LoVo (cell line): ENCODE measurements at regions not wholly inside any gene's neighbourhood (a gene's known extent, or its start where the extent isn't known, plus 50 kb on each side); places are given as distances from the start of the nearest gene placed in this dataset.

Experiments used
- DNase-seq: peaks from one replicate; pipeline ENCODE4 v3.0.0-alpha.2; 2016; ENCODE audit warnings: low spot score

- DNase-seq, result no peak
These were observed 291.0 kb downstream of the NSG2 start for GRCh38 chr5:174336479-174336878.

DNA sequence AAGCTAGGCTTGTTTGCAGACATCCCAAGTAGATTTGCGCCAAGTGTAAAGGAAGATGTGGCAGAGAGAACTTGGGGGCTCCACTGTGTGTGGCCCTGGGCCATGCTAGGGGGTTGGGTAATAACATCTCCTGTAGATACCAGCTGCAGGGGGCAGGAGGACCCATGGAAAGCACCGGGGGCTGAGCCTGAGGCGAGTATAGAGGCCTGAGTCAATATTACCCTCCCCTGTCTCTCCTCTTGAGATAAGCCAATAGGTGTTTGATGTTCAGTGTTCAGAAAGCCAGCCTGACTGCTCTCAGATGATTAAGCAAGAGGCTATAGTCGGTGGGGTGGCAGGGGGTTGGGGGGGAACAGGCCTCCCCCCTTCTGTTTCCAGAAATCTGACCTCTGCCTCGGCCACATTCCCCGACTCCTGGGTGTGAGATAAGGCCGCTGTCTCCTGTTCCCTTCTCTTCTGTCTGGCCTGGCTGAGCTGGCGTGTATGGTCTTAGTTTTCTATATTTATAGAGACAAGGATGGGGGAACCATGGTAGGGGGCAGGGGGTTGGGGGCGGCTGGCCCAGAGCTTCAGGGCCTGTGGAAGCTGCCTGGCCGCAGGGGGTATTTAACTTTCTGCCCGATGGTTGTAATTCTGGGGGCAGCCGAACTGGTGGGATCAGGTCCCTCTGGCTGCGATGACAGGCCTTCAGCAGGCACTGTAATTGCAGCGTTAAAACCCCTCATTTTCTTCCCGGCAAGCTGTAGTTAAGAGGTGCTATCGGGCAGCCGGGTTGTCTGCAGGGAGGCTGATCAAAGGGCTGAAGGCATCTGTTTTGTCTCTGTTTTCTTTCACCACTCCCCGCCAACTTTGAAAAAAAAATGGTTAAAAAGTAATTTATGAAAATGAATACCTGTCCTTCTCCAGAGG, 292.0 kb downstream of the NSG2 start:
- no peak for DNase-seq

DNA sequence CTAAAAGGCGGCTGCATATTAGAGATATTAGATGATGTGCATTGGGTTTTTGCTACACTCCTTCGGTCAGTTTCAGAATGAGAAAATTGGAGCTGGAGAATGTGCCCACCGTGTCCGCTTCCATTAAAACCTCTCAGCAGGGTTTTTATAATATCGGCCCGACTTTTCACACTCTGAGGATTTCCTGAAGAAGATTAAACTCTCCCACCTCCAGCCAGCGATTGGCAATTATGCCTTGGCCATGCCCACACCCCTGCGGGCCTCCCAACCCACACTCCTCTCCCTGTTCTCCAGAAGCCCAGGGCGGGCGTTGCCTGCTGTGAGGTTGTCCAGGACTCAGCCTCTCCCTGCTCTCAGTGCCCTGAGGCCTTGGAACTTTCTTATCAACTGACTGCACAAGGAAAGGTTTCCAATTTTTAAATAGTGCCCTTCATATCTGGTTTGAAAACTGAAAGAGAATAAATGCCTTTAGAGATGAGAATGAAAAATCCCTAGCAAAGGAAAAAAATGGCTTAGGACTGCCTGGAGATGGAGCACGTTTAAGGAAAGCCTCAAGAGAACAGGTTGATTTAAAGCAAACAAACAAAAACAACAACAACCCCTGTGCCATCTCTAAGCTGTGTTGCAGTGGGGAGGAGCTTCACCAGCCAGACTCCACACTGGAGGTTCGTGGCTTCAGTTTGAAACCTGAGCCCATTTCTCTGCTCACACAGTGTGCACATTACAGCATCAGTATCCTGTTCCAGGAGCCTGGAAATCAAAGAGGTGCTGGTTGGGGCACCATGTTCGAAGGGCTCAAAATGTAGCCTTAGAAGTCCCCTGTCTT, 292.9 kb downstream of the NSG2 start:
- DNase-seq, result peak; percentile 37

DNA sequence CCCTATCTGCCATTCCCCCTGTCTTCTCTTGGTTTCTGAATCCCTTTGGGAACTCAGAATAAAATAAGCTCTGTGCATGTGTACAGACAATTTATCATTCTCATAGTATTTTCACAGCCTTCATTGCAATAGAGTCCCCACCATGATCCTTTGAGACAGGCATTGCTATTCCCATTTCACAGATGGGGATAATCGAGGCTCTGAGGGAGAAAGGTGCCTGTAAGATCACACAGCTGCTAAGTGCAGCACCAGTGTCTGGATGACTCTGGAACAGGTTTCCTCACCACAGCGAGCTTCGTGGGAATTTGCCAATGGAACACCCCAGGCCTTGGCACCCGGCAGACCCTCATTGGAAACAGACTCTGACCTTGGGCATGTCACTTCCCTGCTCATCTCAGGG, 293.6 kb downstream of the NSG2 start:
- no peak for DNase-seq

- DNase-seq, result no peak
These were observed 294.7 kb downstream of the NSG2 start for GRCh38 chr5:174340226-174340625.

DNA sequence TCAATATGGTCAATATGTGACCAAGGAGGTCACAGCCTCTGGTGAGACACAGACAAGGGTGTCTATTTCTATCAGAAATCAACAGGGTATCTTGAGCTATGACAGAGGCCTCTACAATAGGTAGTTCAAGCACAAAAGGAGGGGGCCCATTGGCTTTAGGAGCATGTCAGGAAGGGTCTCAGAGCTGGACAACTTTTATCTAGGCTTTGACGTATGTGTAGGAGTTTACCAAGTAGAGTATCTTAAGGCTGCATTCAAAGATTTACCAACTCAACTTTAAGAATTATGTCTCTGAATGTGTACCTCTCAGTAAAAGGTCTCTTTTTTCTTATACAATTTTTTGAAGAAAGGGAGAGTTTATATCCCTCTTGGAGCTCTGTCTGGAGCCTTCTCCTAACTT, 297.2 kb downstream of the NSG2 start:
- no peak for DNase-seq

GRCh38 chr5:174343826-174344225, 298.3 kb downstream of the NSG2 start:
- DNase-seq, result no peak

GRCh38 chr5:174344335-174344734, 298.8 kb downstream of the NSG2 start:
- no peak for DNase-seq

GRCh38 chr5:174347183-174347582, 301.7 kb downstream of the NSG2 start:
- DNase-seq, result no peak

DNA sequence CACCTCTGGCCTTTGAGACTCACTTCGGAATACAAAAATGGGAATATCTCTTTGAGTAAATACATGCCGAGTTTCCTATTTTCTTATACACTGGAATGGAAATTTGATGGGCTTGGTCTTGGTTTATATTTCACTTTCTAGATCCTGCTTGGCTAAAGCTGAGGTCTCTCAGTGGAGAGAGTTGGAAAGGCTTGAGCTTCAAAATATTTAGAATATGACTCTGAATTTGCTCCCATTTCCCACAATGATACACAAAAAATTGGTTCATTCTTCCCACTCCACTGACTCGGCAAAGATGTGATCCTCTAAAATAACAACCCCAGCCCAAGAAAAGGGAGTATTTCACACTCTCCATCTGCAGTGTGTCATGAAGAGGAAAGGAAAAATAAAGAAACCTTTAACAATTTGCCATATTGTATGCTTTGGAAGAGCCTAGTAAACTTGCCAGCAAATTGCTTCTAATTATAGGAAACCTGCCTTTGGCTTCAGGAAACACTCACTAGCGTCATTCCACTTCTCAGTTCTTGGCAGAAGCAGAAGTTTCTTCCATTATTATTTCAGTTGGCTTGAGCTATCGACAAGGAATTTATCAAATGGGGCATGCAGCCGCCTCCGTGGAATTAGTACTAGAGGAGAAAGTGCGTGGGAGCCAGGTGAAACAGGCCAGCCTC, 302.9 kb downstream of the NSG2 start:
- no peak for DNase-seq

DNA sequence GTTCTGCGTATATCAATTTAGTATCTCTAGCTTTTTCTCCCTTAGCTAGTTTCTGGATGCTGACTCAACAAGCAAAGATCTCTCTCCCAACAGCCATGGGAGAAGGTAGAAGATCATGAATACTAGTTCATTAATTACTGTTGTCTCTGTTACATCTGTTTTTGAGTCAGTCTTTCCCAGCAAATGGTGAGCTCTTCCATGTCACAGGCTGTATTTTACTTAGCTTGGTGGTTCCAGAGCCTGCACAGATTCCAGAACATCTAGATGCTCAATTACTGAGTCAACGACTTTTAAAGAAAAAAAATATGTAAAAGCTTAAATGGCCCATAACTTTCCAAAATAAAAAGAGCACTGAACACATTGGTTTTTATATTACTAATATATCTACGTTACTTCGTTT, 307.2 kb downstream of the NSG2 start:
- no peak for DNase-seq

- DNase-seq, result no peak
These were observed 309.1 kb downstream of the NSG2 start for GRCh38 chr5:174354571-174354970.

GRCh38 chr5:174355208-174355612, 309.7 kb downstream of the NSG2 start:
- DNase-seq, result peak; percentile 68

- no peak for DNase-seq
These were observed 310.5 kb downstream of the NSG2 start for GRCh38 chr5:174355995-174356394.

- DNase-seq, result no peak
These were observed 311.0 kb downstream of the NSG2 start for GRCh38 chr5:174356536-174356935.

- no peak for DNase-seq
These were observed 312.8 kb downstream of the NSG2 start for GRCh38 chr5:174358276-174358675.

GRCh38 chr5:174359071-174359470, 313.6 kb downstream of the NSG2 start:
- no peak for DNase-seq

GRCh38 chr5:174362514-174362913, 317.0 kb downstream of the NSG2 start:
- no peak for DNase-seq

GRCh38 chr5:174363934-174364333, 318.4 kb downstream of the NSG2 start:
- DNase-seq, result no peak

GRCh38 chr5:174364676-174365075, 319.2 kb downstream of the NSG2 start:
- no peak for DNase-seq

DNA sequence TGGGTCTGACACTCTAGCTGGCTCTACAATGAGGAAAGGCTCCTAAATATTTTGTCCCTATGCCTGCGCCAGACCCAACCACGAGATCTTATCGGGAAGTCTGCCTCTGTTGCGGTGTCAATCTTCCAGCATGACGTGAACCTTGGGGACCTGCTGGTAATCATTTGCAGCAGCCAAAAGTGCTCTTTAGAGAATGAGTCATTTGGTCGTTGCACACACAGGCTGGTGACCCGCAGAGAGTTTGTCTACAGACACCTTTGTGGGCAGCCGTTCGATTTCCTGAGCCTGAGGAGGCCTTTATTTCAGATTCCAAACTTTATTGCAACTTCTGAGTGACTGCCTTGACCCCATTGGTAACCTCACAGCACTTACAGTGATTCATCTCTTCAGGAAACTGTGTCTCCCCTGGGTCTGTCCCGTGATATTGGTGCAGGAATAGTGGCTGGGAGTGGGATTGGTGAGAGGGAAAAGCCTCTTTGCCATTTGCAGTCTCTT, 326.1 kb downstream of the NSG2 start:
- DNase-seq, result peak; percentile 66

GRCh38 chr5:174374206-174374605, 328.7 kb downstream of the NSG2 start:
- no peak for DNase-seq
